Calu3 (cell line): ENCODE measurements at regions not wholly inside any gene's neighbourhood (a gene's known extent, or its start where the extent isn't known, plus 50 kb on each side); places are given as distances from the start of the nearest gene placed in this dataset.

Experiments used
- BruUV-seq: library from RNA; stranded (reverse); fragments of 400-500 nt; replicated peaks from 2 replicates; lab custom pipeline; 2021; lab: Mats Ljungman, UMichigan
- CTCF ChIA-PET: fragments of 300-600 bp; sonication (Branson Sonifier 250); formaldehyde crosslinking; loops from one replicate; lab custom pipeline; 2022; ENCODE audit warnings: antibody characterized with exemption; lab: Charles Lee
- DNase-seq: peaks from one replicate; pipeline ENCODE4 v3.0.0; 2022
- H3K27ac Mint-ChIP-seq: one replicate; pipeline ENCODE4 v1.8.0; 2022; ENCODE audit warnings: mixed read lengths; ENCODE audit not compliant: unreplicated experiment
- H3K27me3 Mint-ChIP-seq: one replicate; pipeline ENCODE4 v1.8.0; 2022; ENCODE audit warnings: mixed read lengths; ENCODE audit not compliant: unreplicated experiment
- H3K36me3 Mint-ChIP-seq: one replicate; pipeline ENCODE4 v1.8.0; 2022; ENCODE audit warnings: mild to moderate bottlenecking, moderate library complexity, mixed read lengths; ENCODE audit not compliant: insufficient read depth, unreplicated experiment
- H3K4me1 Mint-ChIP-seq: one replicate; pipeline ENCODE4 v1.8.0; 2022; ENCODE audit warnings: mild to moderate bottlenecking, low read depth, mixed read lengths; ENCODE audit not compliant: unreplicated experiment
- H3K4me3 Mint-ChIP-seq: one replicate; pipeline ENCODE4 v1.8.0; 2022; ENCODE audit warnings: mild to moderate bottlenecking, low read depth, moderate library complexity, mixed read lengths; ENCODE audit not compliant: unreplicated experiment
- H3K9me3 Mint-ChIP-seq: one replicate; pipeline ENCODE4 v1.8.0; 2022; ENCODE audit warnings: low read depth, mixed read lengths; ENCODE audit not compliant: unreplicated experiment
- intact Hi-C: fragments of 100-400 bp; cut with micrococcal nuclease; formaldehyde crosslinking; loops from one replicate; pipeline ENCODE4 v1.10.0; 2022; ENCODE audit not compliant: unreplicated experiment
- TF ChIP-seq, protein P1 (sequence below): fragments of 200-600 bp; IDR thresholded peaks from one replicate; pipeline ENCODE4 v1.8.0; 2022; ENCODE audit warnings: antibody characterized with exemption; ENCODE audit not compliant: unreplicated experiment

DNA sequence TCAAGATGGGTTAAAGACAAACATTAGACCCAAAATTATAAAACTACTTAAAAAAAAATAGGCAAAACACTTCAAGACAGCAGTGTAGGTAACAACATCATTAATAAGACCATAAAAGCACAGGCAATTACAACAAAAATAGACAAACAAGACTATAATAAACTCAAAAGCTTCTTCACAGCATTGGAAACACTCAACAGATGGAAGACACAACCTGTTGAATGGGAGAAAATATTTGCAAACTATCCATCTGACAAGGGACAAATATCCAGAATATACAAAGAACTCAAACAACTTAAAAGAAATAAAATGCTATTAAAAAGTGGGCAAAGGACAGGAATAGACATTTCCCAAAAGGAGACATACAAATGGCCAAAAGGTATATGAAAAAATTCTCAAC is 170.7 kb downstream of the HHIP start:
- H3K27ac Mint-ChIP-seq = no peak overlapping the region
- TF ChIP-seq, protein P1, sequence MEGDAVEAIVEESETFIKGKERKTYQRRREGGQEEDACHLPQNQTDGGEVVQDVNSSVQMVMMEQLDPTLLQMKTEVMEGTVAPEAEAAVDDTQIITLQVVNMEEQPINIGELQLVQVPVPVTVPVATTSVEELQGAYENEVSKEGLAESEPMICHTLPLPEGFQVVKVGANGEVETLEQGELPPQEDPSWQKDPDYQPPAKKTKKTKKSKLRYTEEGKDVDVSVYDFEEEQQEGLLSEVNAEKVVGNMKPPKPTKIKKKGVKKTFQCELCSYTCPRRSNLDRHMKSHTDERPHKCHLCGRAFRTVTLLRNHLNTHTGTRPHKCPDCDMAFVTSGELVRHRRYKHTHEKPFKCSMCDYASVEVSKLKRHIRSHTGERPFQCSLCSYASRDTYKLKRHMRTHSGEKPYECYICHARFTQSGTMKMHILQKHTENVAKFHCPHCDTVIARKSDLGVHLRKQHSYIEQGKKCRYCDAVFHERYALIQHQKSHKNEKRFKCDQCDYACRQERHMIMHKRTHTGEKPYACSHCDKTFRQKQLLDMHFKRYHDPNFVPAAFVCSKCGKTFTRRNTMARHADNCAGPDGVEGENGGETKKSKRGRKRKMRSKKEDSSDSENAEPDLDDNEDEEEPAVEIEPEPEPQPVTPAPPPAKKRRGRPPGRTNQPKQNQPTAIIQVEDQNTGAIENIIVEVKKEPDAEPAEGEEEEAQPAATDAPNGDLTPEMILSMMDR = no peak
- H3K36me3 Mint-ChIP-seq = no peaks in the 10 kb centered on the region
- no peaks in the 10 kb centered on the region for H3K9me3 Mint-ChIP-seq
- H3K4me3 Mint-ChIP-seq = no peak overlapping the region
- H3K27me3 Mint-ChIP-seq = no peaks in the 10 kb centered on the region
- CTCF ChIA-PET = no interaction called here
- intact Hi-C loops = no loop called here
- H3K4me1 Mint-ChIP-seq = no peaks in the 10 kb centered on the region
- no TSS peak for BruUV-seq
- no peak for DNase-seq

- no peaks in the 10 kb centered on the region for H3K4me1 Mint-ChIP-seq
- no peak overlapping the region for H3K4me3 Mint-ChIP-seq
- no peaks in the 10 kb centered on the region for H3K9me3 Mint-ChIP-seq
- CTCF ChIA-PET = no interaction called here
- intact Hi-C loops = no loop called here
- no peak overlapping the region for H3K27ac Mint-ChIP-seq
- H3K27me3 Mint-ChIP-seq = no peaks in the 10 kb centered on the region
- H3K36me3 Mint-ChIP-seq = no peaks in the 10 kb centered on the region
- no peak for DNase-seq
- no TSS peak for BruUV-seq
- TF ChIP-seq, protein P1 = no peak
Measured at GRCh38 chr4:144817081-144817480, 171.1 kb downstream of the HHIP start.

GRCh38 chr4:144818136-144818535 is 172.2 kb downstream of the HHIP start:
- CTCF ChIA-PET = no interaction called here
- no peaks in the 10 kb centered on the region for H3K9me3 Mint-ChIP-seq
- H3K36me3 Mint-ChIP-seq = no peaks in the 10 kb centered on the region
- intact Hi-C loops = no loop called here
- no peaks in the 10 kb centered on the region for H3K27me3 Mint-ChIP-seq
- BruUV-seq = no TSS peak
- no peak overlapping the region for H3K27ac Mint-ChIP-seq
- DNase-seq = peak; percentile 5
- H3K4me3 Mint-ChIP-seq = no peak overlapping the region
- H3K4me1 Mint-ChIP-seq = no peaks in the 10 kb centered on the region
- TF ChIP-seq, protein P1 = no peak

- H3K27ac Mint-ChIP-seq = no peak overlapping the region
- no TSS peak for BruUV-seq
- TF ChIP-seq, protein P1 = no peak
Measured at GRCh38 chr4:144819591-144819990, 173.6 kb downstream of the HHIP start.

More at GRCh38 chr4:144819591-144819990, 173.6 kb downstream of the HHIP start:
- Mint-ChIP-seq H3K9me3 (no peaks in the 10 kb centered on the region), H3K36me3 (no peaks in the 10 kb centered on the region), H3K4me1 (no peaks in the 10 kb centered on the region), H3K4me3 (no peak overlapping the region), H3K27me3 (no peaks in the 10 kb centered on the region)
- CTCF ChIA-PET = no interaction called here
- no peak for DNase-seq
- intact Hi-C loops = no loop called here
